AG08395 (cell line): ENCODE measurements at regions not wholly inside any gene's neighbourhood (a gene's known extent, or its start where the extent isn't known, plus 50 kb on each side); places are given as distances from the start of the nearest gene placed in this dataset.
A peak's percentile ranks its signal among the peaks of the same experiment; 100 is the strongest.
"Not testable (repeated sequence)": the region's sequence is repeated elsewhere in the genome, so short reads cannot be mapped to it uniquely, and the experiment has no call there.

ENCODE experiments used
- DNase-seq: peaks from one replicate; pipeline ENCODE4 v3.0.0; 2012; ENCODE audit warnings: mixed read lengths, low spot score

- DNase-seq, result no peak
These were observed 230.4 kb downstream of the SP3 start for GRCh38 chr2:173734797-173735196.

DNA sequence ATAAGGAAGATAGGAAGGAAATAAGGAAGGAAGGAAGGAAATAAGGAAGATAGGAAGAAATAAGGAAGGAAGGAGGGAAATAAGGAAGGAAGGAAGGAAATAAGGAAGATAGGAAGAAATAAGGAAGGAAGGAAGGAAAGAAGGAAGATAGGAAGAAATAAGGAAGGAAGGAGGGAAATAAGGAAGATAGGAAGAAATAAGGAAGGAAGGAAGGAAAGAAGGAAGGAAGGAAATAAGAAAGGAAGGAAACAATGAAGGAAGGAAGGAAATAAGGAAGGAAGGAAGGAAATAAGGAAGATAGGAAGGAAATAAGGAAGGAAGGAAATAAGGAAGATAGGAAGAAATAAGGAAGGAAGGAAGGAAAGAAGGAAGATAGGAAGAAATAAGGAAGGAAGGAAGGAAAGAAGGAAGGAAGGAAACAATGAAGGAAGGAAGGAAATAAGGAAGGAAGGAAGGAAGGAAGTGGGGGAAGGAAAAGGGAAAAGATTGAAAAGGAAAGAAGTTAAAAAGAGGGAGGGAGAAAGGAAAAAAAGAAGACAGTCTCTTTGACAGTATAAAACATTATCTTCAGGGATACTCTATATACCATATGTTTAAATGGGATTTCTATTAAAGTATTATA is 227.1 kb downstream of the SP3 start:
- not testable (repeated sequence) for DNase-seq

DNA sequence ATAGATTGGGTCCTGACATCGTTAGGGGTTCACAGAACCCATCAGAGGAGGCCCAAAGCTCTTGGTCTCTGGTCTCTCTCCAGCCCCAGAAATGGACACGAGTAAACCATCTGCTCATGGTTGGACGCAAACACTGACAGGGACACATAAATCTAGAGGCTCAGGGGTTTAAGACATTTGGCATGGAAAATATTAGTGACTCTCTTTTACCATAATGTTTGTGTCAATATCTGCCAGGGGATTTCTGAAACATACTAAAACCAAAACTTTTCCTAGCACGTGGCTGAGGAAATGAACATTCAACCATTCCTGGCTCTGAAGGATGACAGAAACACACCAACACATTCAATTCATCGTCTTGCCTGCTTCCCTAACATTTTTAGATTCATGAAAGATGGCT is 226.2 kb downstream of the SP3 start:
- DNase-seq, result no peak

GRCh38 chr2:173740639-173741038 is 224.5 kb downstream of the SP3 start:
- DNase-seq, result no peak

GRCh38 chr2:173741759-173742158 is 223.4 kb downstream of the SP3 start:
- DNase-seq, result no peak

GRCh38 chr2:173747035-173747434 is 218.1 kb downstream of the SP3 start:
- DNase-seq, result no peak

DNA sequence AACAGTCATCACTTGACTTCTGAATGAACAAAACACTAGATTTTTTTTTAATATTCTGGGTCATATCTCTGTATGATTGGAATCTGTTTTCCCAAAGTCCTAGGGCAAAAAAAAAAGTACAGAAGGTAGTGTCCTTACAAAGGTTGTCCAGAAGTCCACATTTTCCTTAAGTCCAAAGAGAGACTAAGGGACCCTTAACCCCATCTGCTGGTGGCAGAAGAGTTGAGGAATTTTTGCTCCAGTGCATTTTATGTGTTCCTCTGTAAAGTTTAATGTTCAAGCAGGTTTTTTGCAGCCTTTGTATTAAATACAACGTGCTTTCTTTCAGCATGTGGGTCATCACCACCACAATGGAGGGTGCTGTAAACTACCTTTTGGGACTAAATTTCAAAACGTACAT is 215.9 kb downstream of the SP3 start:
- DNase-seq, result peak; percentile 28

DNA sequence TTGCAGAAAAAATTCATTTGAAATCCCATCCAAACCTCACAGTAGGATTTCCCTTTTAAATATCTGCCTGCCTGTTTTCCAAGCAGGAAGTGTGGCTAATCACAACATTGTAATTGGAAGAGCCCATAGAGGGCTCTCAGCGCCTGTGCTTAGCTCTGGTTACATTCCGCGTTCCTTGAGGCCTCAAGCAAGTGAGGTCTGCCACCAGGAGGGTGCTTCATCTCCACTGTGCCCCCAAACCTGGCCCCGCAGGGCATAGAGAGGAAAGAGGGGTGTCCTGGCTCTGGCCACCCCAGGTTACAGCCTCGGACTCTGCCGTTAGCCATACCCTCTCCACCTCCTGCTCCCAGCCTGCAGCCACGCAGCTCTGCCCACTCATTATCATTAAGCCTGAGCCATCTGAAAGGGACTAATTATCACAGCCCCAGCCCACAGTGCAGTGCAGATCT is 214.8 kb downstream of the SP3 start:
- peak; percentile 21 for DNase-seq

GRCh38 chr2:173750831-173751230 is 214.3 kb downstream of the SP3 start:
- no peak for DNase-seq

DNA sequence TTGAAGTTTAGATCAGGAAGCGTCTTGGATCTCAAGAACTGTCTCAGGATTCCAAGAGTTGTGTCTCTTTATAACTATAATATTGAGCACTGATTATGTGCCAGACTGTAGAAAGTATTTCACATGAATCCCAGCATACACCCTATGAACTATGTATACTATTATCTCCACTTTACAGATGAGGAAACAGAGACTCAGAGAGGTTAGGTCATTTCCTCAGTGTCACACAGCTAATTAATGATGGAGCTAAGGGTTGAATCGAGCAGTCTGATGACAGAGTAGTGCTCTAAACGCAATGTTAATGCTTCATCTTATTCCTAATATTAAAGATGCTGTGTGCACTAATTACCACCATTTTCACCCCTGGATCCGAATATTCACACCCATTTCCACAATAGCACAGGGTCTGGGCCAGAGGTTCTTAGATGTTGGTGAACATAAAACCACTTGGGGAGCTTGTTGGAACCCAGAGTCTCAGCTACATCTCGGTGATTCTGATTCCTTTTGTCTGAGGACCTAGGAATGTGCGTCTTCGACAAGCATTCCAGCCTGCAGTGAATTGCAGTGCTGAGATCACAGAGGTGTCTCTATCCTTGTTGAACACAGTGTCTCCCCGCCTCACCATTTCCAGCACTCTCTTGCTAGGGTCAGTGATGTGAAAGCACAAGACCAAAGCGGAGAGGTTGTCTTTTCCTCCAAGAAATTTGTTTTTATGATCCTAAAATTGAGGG is 213.8 kb downstream of the SP3 start:
- DNase-seq, result no peak

DNA sequence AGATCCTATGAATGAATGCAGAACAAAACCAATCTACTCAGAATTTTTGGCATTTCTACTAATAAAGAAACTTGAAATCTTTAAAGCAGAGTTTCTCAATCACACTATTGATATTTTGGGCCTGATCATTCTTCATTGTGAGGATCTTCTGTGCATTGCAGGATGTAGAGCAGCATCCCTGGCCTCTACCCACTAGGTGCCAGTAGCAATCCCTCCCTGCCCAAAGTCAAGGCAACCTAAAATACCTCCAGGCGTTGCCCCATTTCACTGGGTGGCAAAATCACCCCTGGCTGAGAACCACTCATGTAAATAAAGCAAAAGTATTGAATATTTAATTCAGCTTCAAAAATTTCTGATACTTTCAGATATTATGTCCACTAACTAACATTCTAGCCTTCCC is 213.0 kb downstream of the SP3 start:
- DNase-seq, result peak; percentile 8

DNA sequence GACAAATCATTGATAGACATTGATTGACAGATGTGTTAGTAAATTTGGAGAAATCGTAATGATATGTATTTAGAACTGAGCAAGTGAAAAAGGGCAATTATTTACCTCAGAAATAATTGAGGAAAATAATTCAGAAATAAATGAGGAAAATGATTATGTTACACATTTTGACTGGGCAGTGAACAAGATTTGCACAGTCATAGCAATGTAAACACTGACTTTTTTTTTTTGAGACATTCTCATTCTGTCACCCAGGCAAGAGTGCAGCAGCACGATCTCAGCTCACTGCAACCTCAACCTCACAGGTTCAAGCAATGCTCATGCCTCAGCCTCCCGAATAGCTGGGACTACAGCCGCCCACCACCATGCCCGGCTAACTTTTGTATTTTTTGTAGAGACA is 211.7 kb downstream of the SP3 start:
- no peak for DNase-seq

DNA sequence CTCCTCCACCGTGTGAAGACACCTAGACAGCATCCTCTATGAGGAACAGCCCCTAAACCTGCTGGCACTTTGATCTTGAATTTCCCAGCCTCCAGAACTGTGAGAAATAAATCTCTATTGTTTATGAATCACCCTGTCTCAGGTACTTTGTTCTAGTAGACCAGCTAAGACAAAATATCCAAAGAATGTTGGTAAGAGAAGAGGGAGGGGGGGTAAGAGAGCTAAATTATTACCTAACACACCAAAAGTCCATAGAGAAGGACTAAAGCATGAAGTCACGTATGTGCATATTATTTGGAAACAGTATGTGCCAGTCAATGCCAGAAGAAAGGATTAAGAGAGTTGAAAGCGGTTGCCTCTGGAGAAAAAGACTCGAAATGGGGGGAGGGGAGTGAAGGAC is 211.0 kb downstream of the SP3 start:
- no peak for DNase-seq

DNA sequence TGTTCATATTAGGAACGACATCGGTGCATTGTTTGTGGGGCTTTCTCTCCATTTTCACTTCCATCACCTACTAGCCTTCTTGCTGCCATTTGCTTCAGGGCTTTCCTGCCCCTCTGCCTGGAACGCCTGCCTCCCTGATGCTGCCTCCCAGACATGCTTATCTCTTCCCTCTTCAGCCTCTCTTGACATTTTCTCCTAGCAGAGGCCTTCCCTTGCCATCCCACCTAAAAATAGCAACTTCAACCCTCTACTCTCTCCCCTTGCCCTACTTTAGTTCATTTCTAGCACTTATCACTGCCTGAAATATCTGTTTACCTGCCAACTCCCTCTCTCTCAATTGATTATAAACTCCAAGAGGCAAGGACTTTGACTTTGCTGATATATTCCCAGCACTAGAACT is 210.3 kb downstream of the SP3 start:
- DNase-seq, result no peak

GRCh38 chr2:173755798-173756197 is 209.4 kb downstream of the SP3 start:
- DNase-seq, result no peak

DNA sequence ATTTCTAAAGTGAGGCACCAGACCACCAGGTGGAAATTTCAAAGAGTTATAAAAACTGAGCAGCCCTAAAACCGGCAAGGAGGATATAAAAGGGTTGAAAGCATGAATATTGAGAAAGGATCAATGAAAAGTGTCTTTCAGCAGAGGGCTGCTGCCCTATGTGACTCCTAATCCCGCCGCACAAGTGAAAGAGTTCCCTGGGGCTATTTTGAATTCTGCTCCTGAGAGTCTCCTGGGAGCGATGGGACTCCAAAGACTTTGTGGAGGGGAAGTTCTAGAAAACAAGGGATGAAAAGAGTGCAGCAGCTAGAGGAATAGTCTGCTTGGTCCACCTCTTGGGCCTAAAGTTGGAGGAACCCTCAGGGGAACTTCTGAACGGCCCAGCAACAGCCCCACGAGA is 205.2 kb downstream of the SP3 start:
- DNase-seq, result no peak

GRCh38 chr2:173760553-173760952 is 204.6 kb downstream of the SP3 start:
- peak; percentile 5 for DNase-seq

DNA sequence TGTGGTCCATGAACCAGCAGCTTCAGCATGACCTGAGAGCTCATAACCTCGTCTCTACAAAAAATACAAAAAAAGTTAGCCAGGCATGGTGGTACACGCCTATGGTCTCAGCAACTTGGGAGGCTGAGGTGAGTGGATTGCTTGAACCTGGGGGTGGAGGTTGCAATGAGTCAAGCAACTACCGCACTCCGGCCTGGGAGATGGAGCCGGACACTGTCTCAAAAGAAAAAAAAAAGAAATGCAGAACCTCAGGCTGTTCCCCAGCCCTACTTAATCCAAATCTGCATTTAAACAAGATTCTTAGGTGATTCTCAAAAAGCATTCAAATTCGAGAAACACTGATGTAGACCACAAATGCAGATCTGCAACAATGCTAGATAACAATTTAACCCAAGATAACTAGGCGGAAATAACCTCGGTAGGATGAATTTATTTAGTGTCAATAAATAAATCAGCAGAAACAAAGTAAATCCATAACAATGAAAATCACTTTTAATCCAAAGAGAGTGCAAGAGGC is 203.5 kb downstream of the SP3 start:
- no peak for DNase-seq

DNA sequence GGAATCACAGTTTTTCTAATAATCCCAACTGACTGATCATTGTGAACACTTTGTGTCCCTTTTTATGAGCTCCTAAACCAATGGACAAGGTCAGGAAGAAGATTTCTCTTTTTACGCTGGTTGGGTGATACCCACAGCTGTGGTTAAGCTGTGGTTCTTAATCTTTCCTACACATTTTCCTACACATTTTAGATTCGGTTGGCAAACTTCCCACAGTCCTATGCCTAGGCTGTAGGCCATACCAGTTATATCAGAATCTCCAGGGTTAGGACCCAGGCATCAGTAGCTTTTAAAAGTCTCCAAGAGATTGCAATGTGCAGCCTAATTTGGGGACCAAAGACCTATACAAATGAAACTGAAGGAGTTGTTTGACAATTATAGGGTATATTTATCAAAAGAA is 203.0 kb downstream of the SP3 start:
- DNase-seq, result no peak

GRCh38 chr2:173762864-173763263 is 202.3 kb downstream of the SP3 start:
- DNase-seq, result no peak

GRCh38 chr2:173763641-173764040 is 201.5 kb downstream of the SP3 start:
- no peak for DNase-seq

DNA sequence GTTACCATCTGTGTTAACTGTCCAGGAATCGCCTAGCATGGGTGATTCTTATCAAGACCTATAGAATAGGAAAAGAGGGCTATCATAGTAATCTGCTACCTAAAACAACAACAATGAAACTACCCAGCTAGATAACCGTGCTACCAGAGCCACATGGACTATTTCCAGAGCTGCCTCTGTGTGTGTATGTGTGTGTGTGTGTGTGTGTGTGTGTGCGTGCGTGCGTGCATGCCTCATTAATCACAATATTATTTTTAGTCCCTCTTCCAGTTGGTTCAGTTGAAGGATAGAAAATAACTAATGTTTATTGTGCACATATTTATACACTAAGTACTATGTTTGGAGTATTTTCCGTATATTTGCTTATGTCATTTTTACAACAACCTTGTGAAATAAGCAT is 201.1 kb downstream of the SP3 start:
- DNase-seq, result no peak

DNA sequence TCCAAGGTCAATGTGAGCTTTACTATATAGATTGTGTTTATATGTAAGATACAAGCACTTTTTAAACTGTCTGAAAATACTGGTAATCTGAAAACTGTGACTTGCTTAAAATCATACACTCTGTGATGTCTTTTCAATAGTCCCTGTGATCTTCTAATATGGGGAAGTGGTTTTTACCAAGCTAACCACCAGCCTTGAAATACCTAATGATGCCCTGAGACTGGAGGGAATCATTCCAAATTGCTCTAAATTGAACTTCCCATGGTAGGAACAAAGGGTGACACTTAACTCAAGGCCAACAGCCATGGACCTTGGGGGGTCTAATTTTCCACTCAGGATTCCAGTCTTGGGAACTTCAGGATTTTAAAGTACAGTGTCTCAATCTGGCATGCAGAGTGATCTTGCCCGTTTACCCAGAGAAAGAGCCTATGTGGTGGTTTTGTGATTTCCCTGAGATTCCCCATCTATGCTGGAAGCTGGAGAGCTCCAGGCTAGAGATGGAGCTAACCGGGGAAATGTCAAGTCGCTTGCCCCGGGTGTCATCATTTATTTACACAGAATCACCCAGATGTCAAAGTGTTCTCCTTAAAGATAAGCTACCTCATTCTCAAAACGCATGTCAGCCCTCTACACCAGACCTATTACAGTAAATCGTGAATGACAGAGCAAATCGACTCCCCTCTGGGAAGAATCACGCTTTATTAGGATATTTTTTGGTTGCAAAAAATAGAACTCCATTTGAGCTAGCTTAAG is 198.5 kb downstream of the SP3 start:
- no peak for DNase-seq
